ENCODE measurements at regions not wholly inside any gene's neighbourhood (a gene's known extent, or its start where the extent isn't known, plus 50 kb on each side); places are given as distances from the start of the nearest gene placed in this dataset.
"Not testable (repeated sequence)": the region's sequence is repeated elsewhere in the genome, so short reads cannot be mapped to it uniquely, and the experiment has no call there.

DNA sequence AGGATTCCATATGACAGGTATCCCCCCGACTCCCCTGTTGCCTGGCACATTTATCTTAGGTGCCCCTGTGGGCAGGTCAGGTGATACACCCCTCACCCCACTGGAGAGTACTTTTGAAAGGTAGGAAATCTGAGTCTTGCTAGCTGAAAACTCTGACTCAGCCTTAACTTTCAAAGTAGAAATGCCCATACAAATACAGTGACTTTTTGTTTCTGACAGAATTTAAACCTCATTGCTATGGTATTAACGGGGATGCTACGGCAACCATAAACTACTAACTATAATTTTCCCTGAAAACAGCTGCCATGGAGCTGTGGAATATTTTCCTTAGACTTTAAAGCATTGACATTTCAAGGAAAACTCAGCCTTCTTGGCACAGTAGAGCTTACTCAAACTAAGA lies 536.0 kb downstream of the RFPL4B start:
- TF ChIP-seq CTCF (conservative IDR thresholded peaks at IDR 0.05; ENCODE audit: low read depth, low read length) = no peak
- DNase-seq (ENCODE audit: low read depth) = no peak
- H3K4me3 ChIP-seq (ENCODE audit: low read depth, low read length) = no peak overlapping the region

- no peak for DNase-seq (ENCODE audit: low read depth)
- TF ChIP-seq CTCF (conservative IDR thresholded peaks at IDR 0.05; ENCODE audit: low read depth, low read length) = no peak
- H3K4me3 ChIP-seq (ENCODE audit: low read depth, low read length) = no peak overlapping the region
Measured at GRCh38 chr6:112886415-112886814, 539.3 kb downstream of the RFPL4B start.

- H3K4me3 ChIP-seq (ENCODE audit: low read depth, low read length); DNase-seq (ENCODE audit: low read depth): not testable (repeated sequence)
Measured at GRCh38 chr6:112887424-112887823, 540.3 kb downstream of the RFPL4B start.

GRCh38 chr6:112899541-112899940 lies 552.4 kb downstream of the RFPL4B start:
- DNase-seq (ENCODE audit: low read depth) = no peak
- no peak for TF ChIP-seq CTCF (conservative IDR thresholded peaks at IDR 0.05; ENCODE audit: low read depth, low read length)

GRCh38 chr6:112903361-112903760 lies 556.2 kb downstream of the RFPL4B start:
- no peak overlapping the region for H3K4me3 ChIP-seq (ENCODE audit: low read depth, low read length)
- DNase-seq (ENCODE audit: low read depth) = no peak
- no peak for TF ChIP-seq CTCF (conservative IDR thresholded peaks at IDR 0.05; ENCODE audit: low read depth, low read length)

More at GRCh38 chr6:112899541-112899940, 552.4 kb downstream of the RFPL4B start:
- no peak overlapping the region for H3K4me3 ChIP-seq (ENCODE audit: low read depth, low read length)

GRCh38 chr6:112906726-112907125 lies 559.6 kb downstream of the RFPL4B start:
- no peak for TF ChIP-seq CTCF (conservative IDR thresholded peaks at IDR 0.05; ENCODE audit: low read depth, low read length)
- H3K4me3 ChIP-seq (ENCODE audit: low read depth, low read length) = no peak overlapping the region
- DNase-seq (ENCODE audit: low read depth) = no peak

GRCh38 chr6:112909781-112910180 lies 562.7 kb downstream of the RFPL4B start:
- no peak overlapping the region for H3K4me3 ChIP-seq (ENCODE audit: low read depth, low read length)
- TF ChIP-seq CTCF (conservative IDR thresholded peaks at IDR 0.05; ENCODE audit: low read depth, low read length) = no peak
- no peak for DNase-seq (ENCODE audit: low read depth)

DNA sequence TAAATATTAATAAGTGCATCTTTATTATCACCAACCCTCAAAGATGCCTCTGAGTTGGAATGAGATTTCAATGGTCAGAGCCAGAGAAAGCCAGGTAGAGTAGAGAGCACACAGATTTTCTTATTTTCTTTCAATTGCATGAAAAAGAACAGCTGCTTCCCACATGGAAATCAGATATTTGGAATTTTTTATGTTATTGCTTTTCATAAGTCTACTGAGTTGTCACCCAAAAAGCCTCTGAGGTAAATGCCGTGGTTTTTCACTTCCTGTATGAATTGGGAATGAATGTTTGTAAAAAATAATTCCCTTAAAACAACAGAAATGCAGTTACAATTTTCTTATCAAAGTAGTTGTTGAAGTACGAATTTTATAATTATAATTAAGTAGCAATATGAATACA lies 563.1 kb downstream of the RFPL4B start:
- no peak for DNase-seq (ENCODE audit: low read depth)
- TF ChIP-seq CTCF (conservative IDR thresholded peaks at IDR 0.05; ENCODE audit: low read depth, low read length) = no peak
- no peak overlapping the region for H3K4me3 ChIP-seq (ENCODE audit: low read depth, low read length)
